MM.1S (cell line): ENCODE measurements at regions not wholly inside any gene's neighbourhood (a gene's known extent, or its start where the extent isn't known, plus 50 kb on each side); places are given as distances from the start of the nearest gene placed in this dataset.

Experiments used
- DNase-seq: peaks from one replicate; pipeline ENCODE4 v3.0.0-alpha.2; 2015
- H2AFZ ChIP-seq: fragments of 300-600 bp; sonication (generic); 2 replicates; pipeline ENCODE4 v1.6.0; 2016; ENCODE audit warnings: antibody characterized with exemption, low read length
- H3F3A ChIP-seq: fragments of 300-600 bp; sonication (generic); 2 replicates; pipeline ENCODE4 v1.6.1; 2016; ENCODE audit warnings: mild to moderate bottlenecking, antibody characterized with exemption, low read length, moderate library complexity, mixed read lengths; ENCODE audit not compliant: insufficient read depth
- H3K27ac ChIP-seq: fragments of 300-600 bp; sonication (generic); 2 replicates; pipeline ENCODE4 v1.5.1; 2016; ENCODE audit warnings: mild to moderate bottlenecking, low read length
- H3K27me3 ChIP-seq: fragments of 300-600 bp; sonication (generic); replicated peaks from 2 replicates; pipeline ENCODE4 v1.6.0; 2016; ENCODE audit warnings: low read length; ENCODE audit not compliant: insufficient read depth
- H3K36me3 ChIP-seq: fragments of 300-600 bp; sonication (generic); replicated peaks from 2 replicates; pipeline ENCODE4 v1.6.1; 2016; ENCODE audit warnings: mild to moderate bottlenecking, low read length, mixed read lengths; ENCODE audit not compliant: insufficient read depth
- H3K4me1 ChIP-seq: fragments of 300-600 bp; sonication (generic); 2 replicates; pipeline ENCODE4 v1.6.1; 2016; ENCODE audit warnings: low read length, mixed read lengths
- H3K4me2 ChIP-seq: fragments of 300-600 bp; sonication (generic); 2 replicates; pipeline ENCODE4 v1.6.0; 2016; ENCODE audit warnings: low read depth, low read length
- H3K4me3 ChIP-seq: fragments of 300-600 bp; sonication (generic); 2 replicates; pipeline ENCODE4 v1.5.1; 2016; ENCODE audit warnings: low read length, mixed read lengths
- H3K79me2 ChIP-seq: fragments of 300-600 bp; sonication (generic); 2 replicates; pipeline ENCODE4 v1.6.1; 2016; ENCODE audit warnings: mixed run types, low read length, mixed read lengths
- H3K9ac ChIP-seq: fragments of 300-600 bp; sonication (generic); 2 replicates; pipeline ENCODE4 v1.6.1; 2016; ENCODE audit warnings: low read length, mixed read lengths
- H3K9me2 ChIP-seq: fragments of 300-600 bp; sonication (generic); replicated peaks from 2 replicates; pipeline ENCODE4 v1.6.1; 2016; ENCODE audit warnings: mild to moderate bottlenecking, low read length, mixed read lengths; ENCODE audit not compliant: insufficient read depth
- H3K9me3 ChIP-seq: fragments of 300-600 bp; sonication (generic); replicated peaks from 2 replicates; pipeline ENCODE4 v1.6.1; 2016; ENCODE audit warnings: mild to moderate bottlenecking, low read length, mixed read lengths; ENCODE audit not compliant: insufficient read depth
- H4K20me1 ChIP-seq: fragments of 300-600 bp; sonication (generic); 2 replicates; pipeline ENCODE4 v1.6.1; 2016; ENCODE audit warnings: mild to moderate bottlenecking, low read length, moderate library complexity, mixed read lengths; ENCODE audit not compliant: insufficient read depth
- EZH2 ChIP-seq: fragments of 300-600 bp; sonication (generic); optimal IDR thresholded peaks from 2 replicates; pipeline ENCODE3; 2017; ENCODE audit warnings: low read depth, mild to moderate bottlenecking, antibody characterized with exemption, low read length, mixed read lengths
- EZH2phosphoT487 ChIP-seq: fragments of 300-600 bp; sonication (generic); IDR thresholded peaks from 2 replicates; pipeline ENCODE4 v1.6.1; 2018; ENCODE audit warnings: antibody characterized with exemption, low read length
- TF ChIP-seq, protein P1 (sequence below): fragments of 300-600 bp; sonication (generic); IDR thresholded peaks from 2 replicates; pipeline ENCODE4 v1.5.1; 2016; ENCODE audit warnings: antibody characterized with exemption, low read length, mixed read lengths

DNA sequence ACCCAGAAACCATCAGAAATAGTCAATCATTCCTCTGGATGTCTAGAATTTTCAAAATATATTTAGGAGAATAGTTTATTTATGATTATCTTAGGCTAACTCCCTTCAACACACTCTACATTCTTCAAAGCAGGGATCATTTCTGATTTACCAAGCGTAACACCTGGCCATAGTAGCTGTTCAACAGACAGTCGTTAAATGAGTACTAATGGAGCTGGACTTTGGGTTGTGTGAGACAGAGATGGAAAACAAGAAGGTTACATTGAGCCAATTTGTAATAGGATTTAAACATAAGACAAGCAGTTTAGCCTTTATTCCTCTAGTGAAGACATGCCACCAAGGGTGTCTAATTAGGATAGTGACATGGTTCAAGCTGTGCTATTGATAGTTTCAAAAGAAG is 129.2 kb upstream of the ANO3 start:
- Histone ChIP-seq H3K79me2 (no peaks in the 10 kb centered on the region), H2AFZ (no peak overlapping the region), H3K4me1 (no peaks in the 10 kb centered on the region), H3K27me3 (no peaks in the 10 kb centered on the region), H3K9me3 (no peaks in the 10 kb centered on the region), H4K20me1 (no peaks in the 10 kb centered on the region), H3F3A (no peaks in the 10 kb centered on the region), H3K9me2 (no peaks in the 10 kb centered on the region), H3K4me2 (no peak overlapping the region), H3K36me3 (no peaks in the 10 kb centered on the region), H3K27ac (no peak overlapping the region), H3K9ac (no peak overlapping the region), H3K4me3 (no peak overlapping the region)
- TF ChIP-seq, protein P1, sequence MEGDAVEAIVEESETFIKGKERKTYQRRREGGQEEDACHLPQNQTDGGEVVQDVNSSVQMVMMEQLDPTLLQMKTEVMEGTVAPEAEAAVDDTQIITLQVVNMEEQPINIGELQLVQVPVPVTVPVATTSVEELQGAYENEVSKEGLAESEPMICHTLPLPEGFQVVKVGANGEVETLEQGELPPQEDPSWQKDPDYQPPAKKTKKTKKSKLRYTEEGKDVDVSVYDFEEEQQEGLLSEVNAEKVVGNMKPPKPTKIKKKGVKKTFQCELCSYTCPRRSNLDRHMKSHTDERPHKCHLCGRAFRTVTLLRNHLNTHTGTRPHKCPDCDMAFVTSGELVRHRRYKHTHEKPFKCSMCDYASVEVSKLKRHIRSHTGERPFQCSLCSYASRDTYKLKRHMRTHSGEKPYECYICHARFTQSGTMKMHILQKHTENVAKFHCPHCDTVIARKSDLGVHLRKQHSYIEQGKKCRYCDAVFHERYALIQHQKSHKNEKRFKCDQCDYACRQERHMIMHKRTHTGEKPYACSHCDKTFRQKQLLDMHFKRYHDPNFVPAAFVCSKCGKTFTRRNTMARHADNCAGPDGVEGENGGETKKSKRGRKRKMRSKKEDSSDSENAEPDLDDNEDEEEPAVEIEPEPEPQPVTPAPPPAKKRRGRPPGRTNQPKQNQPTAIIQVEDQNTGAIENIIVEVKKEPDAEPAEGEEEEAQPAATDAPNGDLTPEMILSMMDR: no peak
- no peak for TF ChIP-seq EZH2phosphoT487
- TF ChIP-seq EZH2: no peak
- DNase-seq: no peak

DNA sequence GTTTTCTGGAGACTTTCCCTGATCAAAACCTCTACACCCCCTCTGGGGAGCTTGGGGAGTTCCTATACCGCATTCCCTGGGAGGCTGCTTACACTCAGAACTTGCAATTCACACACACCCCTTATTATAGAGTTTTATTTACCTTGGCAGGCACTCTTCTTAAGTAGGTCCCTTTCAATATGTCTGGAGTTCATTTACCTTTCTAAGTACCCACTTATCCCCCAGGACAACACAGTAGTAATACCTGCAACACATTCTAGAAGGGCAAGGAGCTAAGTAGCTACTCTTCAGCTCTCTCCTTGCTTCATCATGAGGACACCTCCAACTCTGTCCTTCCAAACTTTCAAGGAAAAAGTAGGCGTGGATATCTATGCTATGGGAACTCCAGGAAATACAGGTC is 127.8 kb upstream of the ANO3 start:
- no peak overlapping the region for H3K27ac ChIP-seq
- no peaks in the 10 kb centered on the region for H3K79me2 ChIP-seq
- no peak overlapping the region for H3K4me2 ChIP-seq
- DNase-seq: no peak
- no peaks in the 10 kb centered on the region for H3K9me3 ChIP-seq
- no peaks in the 10 kb centered on the region for H3K27me3 ChIP-seq
- H3F3A ChIP-seq: no peaks in the 10 kb centered on the region
- H3K4me3 ChIP-seq: no peak overlapping the region
- H3K9ac ChIP-seq: no peak overlapping the region
- TF ChIP-seq, protein P1: no peak
- TF ChIP-seq EZH2phosphoT487 (no peak), EZH2 (no peak)
- H2AFZ ChIP-seq: no peak overlapping the region
- no peaks in the 10 kb centered on the region for H4K20me1 ChIP-seq
- no peaks in the 10 kb centered on the region for H3K4me1 ChIP-seq
- H3K9me2 ChIP-seq: no peaks in the 10 kb centered on the region
- H3K36me3 ChIP-seq: no peaks in the 10 kb centered on the region

DNA sequence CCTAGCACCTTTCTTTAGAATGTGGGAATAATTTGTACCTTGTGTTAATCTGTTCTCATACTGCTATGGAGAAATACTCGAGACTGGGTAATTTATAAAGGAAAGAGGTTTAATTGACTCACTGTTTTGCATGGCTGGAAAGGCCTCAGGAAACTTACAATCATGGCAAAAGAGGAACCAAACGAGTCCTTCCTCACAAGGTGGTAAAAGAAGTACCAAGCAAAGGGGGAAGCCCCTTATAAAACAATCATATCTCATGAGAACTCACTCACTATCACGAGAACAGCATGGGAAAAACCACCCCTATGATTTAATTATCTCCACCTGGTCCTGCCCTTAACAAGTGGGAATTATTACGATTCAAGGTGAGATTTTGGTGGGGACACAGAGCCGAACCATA is 127.1 kb upstream of the ANO3 start:
- Histone ChIP-seq H3F3A (no peaks in the 10 kb centered on the region), H3K27me3 (no peaks in the 10 kb centered on the region), H3K9me3 (no peaks in the 10 kb centered on the region), H4K20me1 (no peaks in the 10 kb centered on the region), H3K9me2 (no peaks in the 10 kb centered on the region), H2AFZ (no peak overlapping the region), H3K4me2 (no peak overlapping the region), H3K4me1 (no peaks in the 10 kb centered on the region), H3K79me2 (no peaks in the 10 kb centered on the region), H3K4me3 (no peak overlapping the region), H3K27ac (no peak overlapping the region), H3K9ac (no peak overlapping the region), H3K36me3 (no peaks in the 10 kb centered on the region)
- no peak for DNase-seq
- TF ChIP-seq EZH2 (no peak), EZH2phosphoT487 (no peak)
- TF ChIP-seq, protein P1: no peak
